ENCODE measurements at regions not wholly inside any gene's neighbourhood (a gene's known extent, or its start where the extent isn't known, plus 50 kb on each side); places are given as distances from the start of the nearest gene placed in this dataset.

DNA sequence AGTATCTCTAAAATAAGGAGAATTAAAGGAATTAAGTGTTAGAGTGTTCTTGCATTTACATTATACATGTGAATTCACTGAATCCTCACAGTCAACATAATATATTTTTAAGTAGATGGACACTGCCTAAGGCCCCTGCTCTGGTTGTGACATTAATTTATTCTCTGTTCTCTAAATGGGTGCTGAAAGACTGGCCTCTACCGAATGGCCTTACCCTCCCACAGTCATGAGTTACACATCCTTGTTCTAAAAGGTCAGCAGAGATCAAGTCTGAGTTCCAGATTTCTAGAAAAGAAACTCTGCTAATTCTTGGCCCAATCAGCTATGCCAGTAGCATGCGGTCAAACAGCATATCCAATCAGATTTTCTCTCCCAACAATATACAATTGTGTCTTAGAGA, 193.2 kb downstream of the TM2D1 start:
- WGBS, 2 donors, result 57 to 69% methylated on average over 2 of the region's 2 CpGs
- H3K4me1 ChIP-seq, result no peaks in the 10 kb centered on the region
- DNase-seq (ENCODE audit: low spot score in 2 of 2), result no peak
- H3K27ac ChIP-seq, result no peak overlapping the region
- H3K9me3 ChIP-seq, result no peaks in the 10 kb centered on the region
- no peaks in the 10 kb centered on the region for H3K27me3 ChIP-seq
- H3K4me3 ChIP-seq, result no peak overlapping the region
- no peaks in the 10 kb centered on the region for H3K36me3 ChIP-seq
- TF ChIP-seq, protein P1, sequence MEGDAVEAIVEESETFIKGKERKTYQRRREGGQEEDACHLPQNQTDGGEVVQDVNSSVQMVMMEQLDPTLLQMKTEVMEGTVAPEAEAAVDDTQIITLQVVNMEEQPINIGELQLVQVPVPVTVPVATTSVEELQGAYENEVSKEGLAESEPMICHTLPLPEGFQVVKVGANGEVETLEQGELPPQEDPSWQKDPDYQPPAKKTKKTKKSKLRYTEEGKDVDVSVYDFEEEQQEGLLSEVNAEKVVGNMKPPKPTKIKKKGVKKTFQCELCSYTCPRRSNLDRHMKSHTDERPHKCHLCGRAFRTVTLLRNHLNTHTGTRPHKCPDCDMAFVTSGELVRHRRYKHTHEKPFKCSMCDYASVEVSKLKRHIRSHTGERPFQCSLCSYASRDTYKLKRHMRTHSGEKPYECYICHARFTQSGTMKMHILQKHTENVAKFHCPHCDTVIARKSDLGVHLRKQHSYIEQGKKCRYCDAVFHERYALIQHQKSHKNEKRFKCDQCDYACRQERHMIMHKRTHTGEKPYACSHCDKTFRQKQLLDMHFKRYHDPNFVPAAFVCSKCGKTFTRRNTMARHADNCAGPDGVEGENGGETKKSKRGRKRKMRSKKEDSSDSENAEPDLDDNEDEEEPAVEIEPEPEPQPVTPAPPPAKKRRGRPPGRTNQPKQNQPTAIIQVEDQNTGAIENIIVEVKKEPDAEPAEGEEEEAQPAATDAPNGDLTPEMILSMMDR (IDR thresholded peaks at IDR 0.05), result no peak
- TF ChIP-seq EP300 (IDR thresholded peaks at IDR 0.05) (no peak), POLR2A (IDR thresholded peaks at IDR 0.05) (no peak)

DNA sequence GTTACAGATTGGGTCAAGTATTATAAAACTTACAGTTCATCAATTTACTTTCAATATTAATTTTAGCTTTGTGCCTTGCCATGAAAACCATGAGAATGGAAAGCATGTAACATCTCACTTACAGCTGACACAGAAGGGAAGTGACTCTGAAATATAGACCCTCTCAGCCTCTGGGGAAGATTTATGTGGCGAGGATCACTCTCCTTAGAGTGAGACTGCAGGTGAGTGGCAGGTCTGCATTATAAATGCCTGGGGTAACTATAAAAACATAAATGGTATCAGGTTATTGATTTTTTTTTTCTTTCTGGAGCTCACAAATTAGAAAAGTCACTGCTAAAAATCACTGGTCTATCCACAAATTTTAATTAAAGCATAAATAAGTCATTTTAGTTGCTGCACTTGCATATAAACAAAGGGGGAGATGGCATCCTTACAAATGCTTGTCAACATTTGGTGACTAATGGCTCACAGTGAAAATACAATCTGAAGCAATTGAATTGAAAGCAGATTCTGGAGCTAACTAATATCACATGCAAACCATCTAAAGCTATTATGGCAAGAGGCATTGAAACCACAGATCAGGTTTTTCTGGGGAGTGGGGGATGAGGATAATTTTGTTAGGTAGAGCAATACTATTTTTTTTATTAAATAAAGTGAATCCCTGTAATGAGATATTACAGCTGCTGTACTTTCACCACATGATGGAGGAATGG, 200.9 kb downstream of the TM2D1 start:
- Histone ChIP-seq H3K4me1 (no peaks in the 10 kb centered on the region), H3K36me3 (no peaks in the 10 kb centered on the region), H3K27me3 (no peaks in the 10 kb centered on the region), H3K9me3 (no peaks in the 10 kb centered on the region), H3K27ac (no peak overlapping the region), H3K4me3 (no peak overlapping the region)
- 92 to 96% methylated on average over 1 of the region's 1 CpG for WGBS, 2 donors
- TF ChIP-seq EP300 (IDR thresholded peaks at IDR 0.05), result no peak
- TF ChIP-seq, protein P1 (IDR thresholded peaks at IDR 0.05), result no peak
- no peak for TF ChIP-seq POLR2A (IDR thresholded peaks at IDR 0.05)
- no peak for DNase-seq (ENCODE audit: low spot score in 2 of 2)

DNA sequence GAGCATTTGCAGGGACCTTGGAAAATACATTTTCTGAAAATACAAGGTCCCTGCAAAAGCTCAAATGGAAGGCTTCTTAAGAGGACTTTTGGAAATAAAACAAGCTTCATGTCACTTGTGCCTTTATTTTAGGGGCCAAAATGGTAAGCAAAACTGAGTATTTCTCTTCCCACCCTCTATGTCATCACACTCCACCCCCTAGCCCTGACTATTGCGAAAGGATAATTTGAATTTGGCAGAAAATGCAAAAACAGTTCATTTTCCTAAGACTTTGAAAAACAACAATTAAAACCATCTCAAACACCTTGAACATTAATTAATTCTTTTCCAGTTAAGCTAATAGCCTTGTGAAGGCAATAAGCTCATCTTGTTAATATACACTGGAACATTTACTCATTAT, 201.7 kb downstream of the TM2D1 start:
- Histone ChIP-seq H3K27me3 (no peaks in the 10 kb centered on the region), H3K4me1 (no peaks in the 10 kb centered on the region), H3K36me3 (no peaks in the 10 kb centered on the region), H3K27ac (no peak overlapping the region), H3K9me3 (no peaks in the 10 kb centered on the region), H3K4me3 (no peak overlapping the region)
- WGBS, 2 donors, result 88 to 89% methylated on average over 1 of the region's 1 CpG
- TF ChIP-seq EP300 (IDR thresholded peaks at IDR 0.05) (no peak), POLR2A (IDR thresholded peaks at IDR 0.05) (no peak)
- TF ChIP-seq, protein P1 (IDR thresholded peaks at IDR 0.05), result no peak
- no peak for DNase-seq (ENCODE audit: low spot score in 2 of 2)

DNA sequence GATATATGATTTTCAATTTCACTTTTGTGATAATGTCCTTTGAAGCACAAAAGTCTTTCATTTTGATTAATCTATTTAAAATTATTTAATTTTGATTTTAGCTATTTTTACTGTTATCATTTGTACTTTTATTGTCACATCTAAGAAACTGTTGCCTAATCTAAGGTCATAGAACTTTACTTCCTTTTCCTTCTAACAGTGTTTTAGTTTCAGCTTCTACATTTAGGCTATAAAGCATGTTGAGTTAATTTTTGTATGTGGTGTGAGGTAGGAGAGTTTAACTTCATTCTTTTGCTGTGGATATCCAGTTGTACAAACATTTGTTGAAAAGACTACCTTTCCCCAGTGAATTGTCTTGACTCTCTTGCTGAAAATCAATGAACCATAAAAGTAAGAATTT, 204.5 kb downstream of the TM2D1 start:
- H3K4me1 ChIP-seq, result no peaks in the 10 kb centered on the region
- H3K27me3 ChIP-seq, result no peaks in the 10 kb centered on the region
- H3K9me3 ChIP-seq, result no peaks in the 10 kb centered on the region
- no peak for DNase-seq (ENCODE audit: low spot score in 2 of 2)
- H3K27ac ChIP-seq, result no peak overlapping the region
- TF ChIP-seq, protein P1 (IDR thresholded peaks at IDR 0.05), result no peak
- TF ChIP-seq EP300 (IDR thresholded peaks at IDR 0.05) (no peak), POLR2A (IDR thresholded peaks at IDR 0.05) (no peak)
- H3K36me3 ChIP-seq, result no peaks in the 10 kb centered on the region
- H3K4me3 ChIP-seq, result no peak overlapping the region

DNA sequence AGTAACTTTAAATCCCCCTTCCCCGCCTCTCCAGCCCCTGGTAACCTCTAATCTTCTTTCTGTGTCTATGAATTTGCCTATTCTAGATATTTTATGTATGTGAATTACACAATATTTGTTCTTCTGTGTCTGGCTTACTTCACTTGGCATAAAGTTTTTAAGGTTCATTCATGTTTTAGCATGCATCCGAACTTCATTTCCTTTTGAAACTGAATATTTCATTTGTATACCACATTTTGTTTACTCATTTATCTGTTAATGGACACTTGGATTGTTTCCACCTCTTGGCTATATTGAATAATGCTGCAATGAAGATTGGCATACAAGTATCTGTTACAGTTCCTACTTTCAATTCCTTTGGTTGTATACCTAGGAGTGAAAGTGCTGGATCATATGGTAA, 205.3 kb downstream of the TM2D1 start:
- H3K27ac ChIP-seq, result no peak overlapping the region
- H3K36me3 ChIP-seq, result no peaks in the 10 kb centered on the region
- no peaks in the 10 kb centered on the region for H3K27me3 ChIP-seq
- TF ChIP-seq, protein P1 (IDR thresholded peaks at IDR 0.05), result no peak
- TF ChIP-seq EP300 (IDR thresholded peaks at IDR 0.05), result no peak
- TF ChIP-seq POLR2A (IDR thresholded peaks at IDR 0.05), result no peak
- H3K4me3 ChIP-seq, result no peak overlapping the region
- WGBS, 2 donors, result 77 to 78% methylated on average over 2 of the region's 2 CpGs
- no peaks in the 10 kb centered on the region for H3K4me1 ChIP-seq
- H3K9me3 ChIP-seq, result no peaks in the 10 kb centered on the region
- no peak for DNase-seq (ENCODE audit: low spot score in 2 of 2)

Data from tibial nerve (tissue), 4 donors.